ENCODE measurements at regions not wholly inside any gene's neighbourhood (a gene's known extent, or its start where the extent isn't known, plus 50 kb on each side); places are given as distances from the start of the nearest gene placed in this dataset.
A peak's percentile ranks its signal among the peaks of the same experiment; 100 is the strongest.
"Not testable (repeated sequence)": the region's sequence is repeated elsewhere in the genome, so short reads cannot be mapped to it uniquely, and the experiment has no call there.

DNA sequence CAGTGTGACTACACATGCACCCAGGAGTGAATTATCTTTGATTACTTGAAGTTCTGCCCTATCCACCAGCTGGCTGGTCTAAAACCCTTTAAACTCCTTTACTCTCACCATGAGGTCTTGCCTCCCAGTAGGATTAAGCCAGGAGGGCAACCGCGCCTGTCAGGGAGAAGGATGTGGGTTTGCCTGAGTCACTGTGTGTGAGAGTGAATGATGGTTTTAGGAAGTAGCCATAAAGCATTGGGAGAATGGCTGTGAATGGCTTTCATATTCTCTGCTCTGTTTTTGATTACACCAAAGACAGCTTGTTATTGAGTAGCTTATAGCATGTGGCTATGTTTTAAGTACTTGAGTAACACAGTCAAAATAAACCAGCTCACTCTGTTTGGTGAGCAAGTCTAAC lies 637.7 kb upstream of the TBL1XR1 start:
- no peak for DNase-seq

DNA sequence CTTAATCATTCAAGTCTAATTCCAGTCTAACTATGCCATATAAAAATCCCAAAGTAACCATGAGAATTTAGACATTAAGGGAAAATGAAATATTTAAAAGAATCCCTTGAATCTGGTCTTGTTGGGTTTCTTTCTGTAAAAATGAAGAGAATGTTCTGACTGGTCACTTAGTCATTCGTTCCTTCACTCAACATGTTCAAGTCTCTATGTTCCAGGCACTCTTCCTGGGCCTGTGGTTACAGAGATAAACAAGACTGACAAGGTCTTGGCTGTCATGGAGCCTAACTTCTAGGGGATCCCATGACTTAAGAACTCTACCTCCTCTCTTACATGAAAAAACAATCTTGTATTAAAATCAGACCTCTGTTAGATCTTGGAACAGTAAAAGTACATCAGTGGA lies 638.6 kb upstream of the TBL1XR1 start:
- DNase-seq, result no peak

DNA sequence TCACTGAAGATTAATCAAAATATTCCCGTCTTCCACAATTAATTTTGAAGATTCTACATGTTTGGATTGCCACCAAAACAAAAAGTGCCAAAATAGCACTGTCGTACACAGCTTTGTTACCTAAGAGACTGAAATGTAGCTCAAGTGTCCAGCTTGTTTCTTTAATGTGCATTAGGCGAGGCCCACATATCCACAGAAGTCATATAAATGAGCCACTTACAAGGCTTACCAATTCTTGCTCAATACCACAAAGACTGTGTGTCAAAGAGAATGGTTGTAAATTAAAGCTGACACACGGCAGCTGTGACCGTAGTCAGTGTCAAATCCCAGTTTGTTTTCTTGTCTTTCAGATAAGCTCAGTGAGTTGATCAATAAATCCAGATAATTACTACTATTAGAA lies 639.4 kb upstream of the TBL1XR1 start:
- DNase-seq, result no peak

DNA sequence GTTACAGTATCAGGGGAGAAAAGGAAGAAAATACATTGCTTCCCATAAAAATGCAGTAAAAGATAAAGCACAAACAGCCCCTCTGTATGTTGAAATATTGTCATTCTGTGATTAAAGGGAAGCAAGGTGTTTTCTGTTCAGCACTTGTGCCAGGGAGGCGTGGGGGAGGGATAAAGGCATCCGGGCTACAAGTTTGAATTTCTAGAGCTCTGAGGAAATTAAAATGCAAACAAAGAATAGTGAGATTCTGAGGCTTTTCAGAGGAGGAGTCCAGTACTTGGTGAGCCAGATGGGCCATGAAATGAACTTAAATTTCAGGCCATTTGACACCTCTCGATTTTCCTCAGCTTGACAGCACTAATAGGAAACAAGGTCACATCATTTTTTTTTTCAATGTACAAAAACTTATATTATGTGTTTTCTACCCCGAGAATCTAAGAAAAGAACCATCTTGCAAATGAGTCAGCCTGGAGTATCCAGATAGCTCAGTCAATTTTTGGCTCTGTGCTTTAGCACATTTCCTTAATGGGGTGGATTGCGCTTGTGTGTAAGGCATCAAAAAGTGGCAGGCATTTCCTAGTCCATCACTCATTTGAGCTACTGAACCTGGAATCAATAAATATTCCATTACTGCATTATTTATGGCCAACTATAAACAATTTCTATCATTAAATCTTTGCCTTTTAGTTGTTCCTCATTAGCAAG lies 640.8 kb upstream of the TBL1XR1 start:
- peak; percentile 37 for DNase-seq

DNA sequence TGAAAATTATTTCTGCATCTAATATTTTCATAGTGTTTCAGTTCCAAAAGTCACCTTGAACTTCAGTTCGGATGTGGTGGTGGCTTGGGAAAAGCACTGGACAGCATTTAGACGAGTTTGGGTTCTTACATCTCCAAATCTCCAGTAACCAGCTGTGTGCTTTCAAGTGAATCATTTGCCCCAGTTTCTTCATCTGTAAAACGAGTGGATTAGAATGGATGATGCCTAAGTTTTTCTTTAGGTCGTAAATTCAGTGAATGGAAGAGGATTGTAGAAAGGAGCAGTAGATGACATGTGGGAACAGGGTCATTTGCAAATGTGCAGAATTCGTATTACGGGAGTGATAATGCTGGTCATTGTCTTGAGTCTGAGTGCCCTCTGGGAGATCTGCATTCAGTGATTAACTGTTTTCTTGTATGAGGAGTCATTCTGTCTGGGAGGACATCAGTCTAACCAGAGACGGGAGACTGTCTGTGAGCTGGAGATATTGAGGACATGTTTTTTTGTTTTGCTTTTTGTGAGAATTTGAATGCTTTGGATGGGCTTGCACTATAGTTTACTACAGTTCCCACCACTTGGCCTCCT lies 641.6 kb upstream of the TBL1XR1 start:
- no peak for DNase-seq

DNA sequence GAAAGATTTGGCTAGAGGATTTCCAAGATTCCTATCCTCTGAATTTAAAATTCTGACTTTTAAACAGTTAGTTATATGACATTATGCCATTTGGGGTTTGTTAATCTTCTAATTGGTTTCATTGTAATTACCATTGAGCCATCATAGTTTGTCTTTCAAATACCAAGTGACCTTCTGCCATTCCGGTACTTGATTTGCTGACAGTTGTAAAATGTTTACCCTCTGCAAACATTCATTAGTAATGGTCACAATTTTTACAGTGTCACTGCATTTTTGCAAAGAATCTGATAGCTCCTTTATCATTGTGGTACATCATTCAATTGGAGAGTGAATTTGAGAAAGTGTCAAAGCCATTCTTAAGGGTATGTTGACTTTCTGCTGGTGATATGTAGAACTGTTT lies 645.0 kb upstream of the TBL1XR1 start:
- no peak for DNase-seq

DNA sequence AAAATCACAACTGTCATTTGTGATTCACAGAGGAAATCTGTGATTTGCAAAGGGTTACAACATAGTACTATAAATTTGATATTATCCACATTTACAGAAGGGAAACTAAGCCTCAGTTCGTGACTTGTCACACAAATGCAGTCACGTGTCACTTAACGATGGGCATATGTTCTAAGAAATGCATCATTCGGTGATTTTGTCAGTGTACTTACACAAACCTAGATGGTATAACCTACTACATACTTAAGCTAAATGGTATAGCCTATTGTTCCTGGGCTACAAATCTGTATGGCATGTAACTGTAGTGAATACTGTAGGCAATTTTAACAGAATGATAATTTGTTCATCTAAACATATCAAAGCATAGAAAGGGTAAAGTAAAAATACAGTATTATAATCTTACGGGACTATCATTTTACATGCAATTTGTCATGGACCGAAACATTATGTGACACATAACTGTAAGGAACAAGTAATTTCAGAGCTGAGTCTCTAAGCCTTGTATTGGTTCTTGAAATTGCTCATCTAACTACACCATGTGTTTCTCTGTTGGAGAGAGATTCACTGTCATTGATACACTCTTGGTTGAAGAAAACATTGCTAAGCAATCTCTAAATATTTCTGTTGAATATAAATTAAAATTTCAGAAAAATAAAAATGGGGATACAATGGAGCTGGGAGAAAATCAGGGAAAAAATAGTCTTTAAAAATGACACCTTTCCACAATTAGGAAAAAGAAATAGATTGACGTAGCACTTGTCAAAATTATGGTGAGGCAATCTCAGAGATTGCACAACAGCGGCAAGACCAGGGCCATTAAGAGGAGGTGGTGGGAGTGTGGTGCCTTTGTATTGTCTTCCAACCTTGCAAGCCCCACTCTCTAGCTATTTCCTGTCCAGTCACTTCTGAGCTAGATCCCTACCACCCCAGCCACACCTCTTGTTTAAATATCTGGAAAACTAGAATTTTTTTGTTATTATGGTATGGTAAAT lies 645.8 kb upstream of the TBL1XR1 start:
- DNase-seq, result no peak

DNA sequence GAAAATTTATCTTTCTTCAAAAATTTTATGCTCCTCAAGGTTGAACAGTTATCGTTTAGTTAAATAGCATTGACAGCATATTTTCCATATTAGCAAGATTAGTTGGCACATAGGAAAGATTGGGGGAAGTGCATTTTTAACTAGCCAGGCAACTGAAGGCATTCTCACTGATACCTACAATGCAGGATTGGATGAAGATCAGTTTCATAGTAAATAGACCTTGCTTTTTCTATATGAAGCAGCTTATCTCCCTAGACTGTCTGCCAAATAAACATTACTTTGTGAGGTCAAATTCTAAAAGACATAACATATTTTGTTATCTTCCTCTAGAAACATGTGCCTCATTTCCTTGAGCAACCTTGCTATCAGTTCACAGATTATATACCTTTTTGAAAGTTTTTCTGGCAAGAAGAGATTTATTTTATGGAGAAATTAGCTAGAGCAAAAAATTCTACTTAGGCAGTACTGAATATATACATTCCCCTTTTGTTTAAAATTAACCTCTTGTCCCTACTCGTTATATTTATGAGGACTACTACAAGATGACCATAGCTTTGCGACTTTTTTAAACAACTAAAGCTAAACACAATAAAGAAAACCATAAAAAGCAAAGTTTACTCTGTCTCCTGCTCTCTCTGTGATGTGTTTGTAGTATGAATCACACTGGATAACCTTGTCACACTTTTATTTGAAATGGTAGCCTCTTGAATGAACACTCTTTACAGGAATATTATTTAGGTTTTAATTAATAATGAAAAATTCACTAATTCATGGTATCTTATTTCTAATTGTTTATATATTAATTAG lies 654.9 kb upstream of the TBL1XR1 start:
- DNase-seq, result no peak

DNA sequence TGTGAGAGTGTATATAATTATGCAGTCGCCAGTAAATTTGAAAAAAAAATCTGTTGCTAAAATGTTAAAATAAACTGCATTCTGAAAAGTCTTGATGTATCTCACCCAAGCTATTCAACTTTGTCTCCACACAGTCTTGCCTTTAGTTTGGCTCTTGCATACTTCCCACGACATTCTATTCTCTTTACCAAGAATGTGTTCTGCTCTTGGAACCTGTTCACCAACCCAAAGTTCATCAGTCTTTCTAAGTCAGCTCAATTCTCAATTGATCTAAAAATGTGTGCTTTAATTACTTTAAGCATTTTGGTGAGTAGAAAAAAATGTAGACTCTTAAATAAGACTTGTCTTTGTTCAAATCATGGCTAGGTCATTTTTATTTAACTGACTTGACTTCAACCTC lies 657.7 kb upstream of the TBL1XR1 start:
- no peak for DNase-seq

DNA sequence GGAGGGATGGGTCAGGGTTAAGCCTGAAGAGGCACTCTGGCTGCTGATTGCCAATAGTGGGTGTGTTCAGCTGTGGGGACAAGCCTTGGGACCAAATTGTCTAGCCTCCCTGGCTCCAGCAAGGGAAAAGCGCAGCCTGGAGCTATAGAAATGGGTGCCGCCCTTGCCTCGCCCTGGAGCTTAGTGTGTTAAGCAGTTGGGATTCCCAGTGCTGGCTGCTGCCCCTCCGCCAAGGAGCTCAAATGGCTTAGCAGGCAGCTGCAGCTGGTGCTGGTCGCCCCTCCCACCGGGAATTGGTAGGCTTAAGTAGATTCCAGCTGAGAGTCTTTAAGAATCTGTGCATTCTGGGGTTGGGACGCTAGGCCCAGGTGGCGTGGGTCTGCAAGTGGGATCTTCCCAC lies 662.9 kb upstream of the TBL1XR1 start:
- no peak for DNase-seq

DNA sequence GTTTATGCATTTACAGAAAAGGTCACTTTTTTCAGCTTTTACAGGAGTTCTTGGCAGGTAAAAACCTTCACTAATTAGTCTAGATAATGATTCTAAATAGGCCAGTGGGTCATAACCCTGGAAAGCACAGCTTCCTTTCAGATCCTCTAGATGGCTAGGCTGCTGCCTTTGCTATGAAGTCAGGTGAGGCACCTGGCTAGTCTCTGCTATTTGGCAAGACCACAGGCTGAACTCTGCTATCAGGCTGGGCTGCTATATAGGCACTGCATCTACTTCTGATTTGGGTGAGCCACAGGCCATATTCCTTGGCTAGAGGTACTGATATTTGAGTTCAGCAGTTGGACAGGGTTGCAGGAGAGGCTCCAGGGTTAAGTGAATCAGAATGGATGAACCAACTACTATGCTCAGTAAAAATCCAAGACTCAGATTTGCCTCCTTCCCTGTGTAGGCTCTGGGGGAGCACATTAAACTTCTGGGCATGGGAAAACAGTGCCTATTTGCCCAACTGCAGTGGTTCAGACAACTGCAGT lies 665.7 kb upstream of the TBL1XR1 start:
- DNase-seq, result no peak

DNA sequence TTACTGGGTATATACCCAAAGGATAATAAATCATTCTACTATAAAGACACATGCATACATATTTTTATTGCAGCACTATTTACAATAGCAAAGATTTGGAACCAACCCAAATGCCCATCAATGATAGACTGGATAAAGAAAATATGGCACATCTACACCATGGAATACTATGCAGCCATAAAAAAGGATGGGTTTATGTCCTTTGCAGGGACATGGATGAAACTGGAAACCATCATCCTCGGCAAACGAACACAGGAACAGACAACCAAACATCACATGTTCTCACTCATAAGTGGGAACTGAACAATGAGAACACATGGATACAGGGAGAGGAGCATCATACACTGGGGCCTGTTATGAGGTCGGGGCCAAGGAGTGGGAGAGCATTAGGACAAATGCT lies 665.0 kb upstream of the KCNMB2 start:
- DNase-seq, result not testable (repeated sequence)

DNA sequence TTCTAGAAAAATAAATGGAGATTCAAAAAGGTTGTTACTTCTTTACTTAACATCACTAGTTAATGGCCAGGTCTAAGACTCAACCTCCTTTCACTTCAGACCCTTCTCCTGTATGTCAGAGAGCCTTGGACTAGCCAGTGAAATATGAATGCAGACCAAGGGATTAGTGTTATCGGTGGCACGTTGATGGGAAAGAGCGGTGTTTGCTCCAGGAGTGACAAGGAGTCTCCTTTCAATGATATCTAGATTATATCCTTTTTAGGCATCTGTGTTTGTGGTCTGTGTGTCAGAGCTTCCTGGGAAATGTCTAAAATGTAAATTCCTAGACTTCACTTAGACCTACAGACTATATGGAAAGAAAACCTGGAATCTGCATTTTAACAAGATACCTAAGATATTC lies 658.0 kb upstream of the KCNMB2 start:
- DNase-seq, result no peak

DNA sequence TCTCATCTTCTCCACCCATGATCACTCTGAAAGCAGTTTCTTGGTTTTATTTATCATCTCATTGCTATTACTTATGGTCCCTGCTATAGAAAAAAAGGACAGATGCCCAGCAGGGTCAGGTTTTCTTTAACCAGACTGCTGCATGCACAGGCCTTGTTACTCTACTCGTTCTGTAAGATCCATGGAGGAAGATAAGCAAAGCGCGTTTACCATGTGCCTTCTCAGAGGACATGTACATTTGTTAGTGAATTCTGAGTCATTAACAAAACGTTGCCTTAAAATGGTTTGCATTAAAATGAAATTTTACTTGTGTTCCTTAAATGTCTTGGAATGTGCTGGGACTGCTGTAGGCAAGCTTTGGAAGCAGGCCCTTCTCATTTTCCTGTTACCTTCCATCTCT lies 657.3 kb upstream of the KCNMB2 start:
- DNase-seq, result no peak

DNA sequence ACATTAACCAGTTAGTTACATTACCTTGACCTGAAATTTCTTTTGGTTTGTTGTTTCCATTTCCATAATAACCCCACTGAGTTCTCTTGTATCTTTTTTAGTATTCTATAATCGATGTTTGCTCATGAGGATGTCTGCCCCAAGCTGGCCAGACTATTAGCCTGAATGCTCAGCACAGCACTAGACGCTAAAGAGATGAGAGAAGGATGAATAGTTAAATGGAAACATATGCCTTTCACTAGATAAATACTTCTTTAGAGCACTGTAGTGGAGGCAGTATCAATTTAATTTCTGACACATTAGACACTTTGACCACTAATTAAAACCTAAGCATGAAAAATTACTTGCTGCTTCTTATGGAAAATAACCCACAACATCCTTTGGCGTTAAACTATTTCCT lies 654.9 kb upstream of the KCNMB2 start:
- no peak for DNase-seq

DNA sequence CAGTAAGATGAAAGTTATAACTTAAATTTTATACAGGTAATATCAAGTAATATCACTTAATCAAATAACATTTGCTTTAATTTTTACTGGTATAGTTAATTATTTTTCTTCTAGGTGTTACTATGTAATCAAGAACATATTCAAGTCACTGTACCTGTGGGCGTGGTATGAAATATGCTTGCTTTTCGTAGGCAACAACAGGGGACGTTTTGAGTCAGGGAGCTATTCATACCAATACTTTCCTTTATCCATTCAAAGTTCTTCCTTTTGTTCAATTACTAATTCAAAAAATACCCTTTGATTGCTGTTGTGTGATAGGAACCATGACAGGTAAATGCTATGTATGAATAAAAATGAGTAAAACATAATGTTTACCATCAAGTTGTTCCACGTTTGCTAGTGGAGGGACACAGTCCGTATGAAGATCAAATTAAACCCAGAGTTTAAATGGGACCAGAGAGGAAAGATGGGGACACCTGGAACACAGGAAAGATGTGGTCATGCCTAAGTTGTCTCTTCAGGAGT lies 654.0 kb upstream of the KCNMB2 start:
- DNase-seq, result no peak

DNA sequence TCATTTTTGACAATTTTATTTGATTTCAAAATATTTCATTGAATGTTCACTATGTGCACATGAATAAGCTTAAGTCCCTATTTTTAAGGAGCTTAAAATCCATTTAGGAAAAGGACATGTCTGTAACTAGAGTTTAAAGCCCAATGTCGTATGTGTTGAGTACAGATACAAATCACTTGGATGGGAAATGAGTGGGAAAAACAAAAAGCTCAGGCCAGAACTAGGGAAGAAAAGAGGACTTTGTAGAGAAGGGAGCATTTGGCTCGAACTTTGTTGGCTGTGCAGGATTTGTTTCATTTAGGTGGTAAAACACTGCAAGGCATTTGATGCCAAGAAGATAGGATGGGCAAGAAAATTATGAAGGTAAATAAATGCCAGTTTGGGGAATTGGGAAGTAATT lies 653.1 kb upstream of the KCNMB2 start:
- DNase-seq, result no peak

DNA sequence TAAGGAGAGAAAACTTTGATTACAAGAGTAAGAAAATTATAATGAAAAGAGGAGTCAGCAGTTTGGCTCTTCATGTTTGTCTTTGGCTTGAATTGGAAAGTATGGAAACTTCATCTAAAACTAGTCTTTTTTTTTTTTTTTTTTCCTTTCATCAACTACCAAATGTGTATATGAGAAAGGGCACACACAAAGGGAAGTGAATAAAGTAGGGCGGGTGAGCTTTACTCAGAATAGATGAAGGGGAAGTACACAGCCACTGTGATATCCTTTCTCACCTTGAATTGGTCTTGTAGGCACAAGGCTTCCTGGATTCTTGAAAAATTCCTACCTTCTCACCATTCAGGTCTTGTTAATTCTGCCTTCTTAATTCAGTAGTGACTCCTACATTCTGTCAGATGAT lies 652.3 kb upstream of the KCNMB2 start:
- no peak for DNase-seq

DNA sequence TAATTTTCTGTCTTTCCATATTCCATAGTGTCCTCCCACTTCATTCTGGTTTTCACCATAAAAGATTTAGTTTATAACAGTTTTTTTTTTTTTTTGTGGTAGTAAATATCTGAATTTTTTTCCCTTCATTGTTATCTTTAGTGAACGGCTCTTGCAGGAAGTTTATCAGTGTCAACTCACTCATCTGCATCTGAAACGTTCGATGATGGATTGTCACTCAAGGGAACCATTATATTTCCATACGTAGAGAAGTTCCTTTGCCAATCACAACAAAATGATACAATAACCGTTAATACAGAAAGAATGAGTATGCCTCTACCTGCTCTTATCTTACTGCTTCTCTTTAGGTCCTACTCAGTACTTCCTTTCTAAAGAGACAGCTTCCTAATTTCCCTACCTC lies 651.2 kb upstream of the KCNMB2 start:
- DNase-seq, result no peak

DNA sequence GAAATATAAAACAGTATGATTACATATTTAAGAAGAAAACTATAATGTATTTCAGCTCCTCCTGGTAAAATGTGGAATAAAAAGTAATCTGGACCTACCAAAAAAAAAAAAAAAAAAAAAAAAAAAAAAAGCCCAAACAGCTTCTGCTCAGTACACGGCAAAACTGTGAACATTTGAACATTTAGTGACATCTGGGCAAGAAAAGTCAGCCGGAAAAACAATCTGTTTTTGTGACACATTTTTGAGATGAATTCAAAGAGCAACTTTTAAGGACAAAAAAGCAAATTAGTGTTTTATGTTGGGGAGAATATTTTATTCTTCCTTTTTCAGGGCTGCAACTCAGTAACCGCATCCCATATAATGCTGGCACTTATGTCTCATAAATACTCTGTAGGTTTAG lies 649.7 kb upstream of the KCNMB2 start:
- no peak for DNase-seq

DNA sequence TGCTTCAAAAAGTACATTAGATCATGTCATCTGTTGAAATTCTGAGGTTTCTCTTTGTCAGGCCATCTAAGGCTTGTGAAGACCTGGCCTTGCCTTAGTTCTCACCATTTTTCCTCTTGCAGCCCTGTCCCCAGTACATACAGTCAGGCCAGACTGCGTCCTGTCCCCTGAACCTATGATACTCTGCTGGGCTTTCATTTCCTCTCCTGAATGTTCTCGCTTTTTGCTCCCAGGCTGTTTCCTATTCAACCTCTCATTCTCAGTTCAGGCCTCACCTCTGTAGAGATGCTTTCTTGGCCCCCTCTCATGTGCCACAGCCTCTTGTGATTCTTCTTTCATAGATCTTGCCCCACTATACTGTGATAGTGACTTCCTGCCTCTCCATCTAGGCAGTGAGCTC lies 648.8 kb upstream of the KCNMB2 start:
- DNase-seq, result no peak

DNA sequence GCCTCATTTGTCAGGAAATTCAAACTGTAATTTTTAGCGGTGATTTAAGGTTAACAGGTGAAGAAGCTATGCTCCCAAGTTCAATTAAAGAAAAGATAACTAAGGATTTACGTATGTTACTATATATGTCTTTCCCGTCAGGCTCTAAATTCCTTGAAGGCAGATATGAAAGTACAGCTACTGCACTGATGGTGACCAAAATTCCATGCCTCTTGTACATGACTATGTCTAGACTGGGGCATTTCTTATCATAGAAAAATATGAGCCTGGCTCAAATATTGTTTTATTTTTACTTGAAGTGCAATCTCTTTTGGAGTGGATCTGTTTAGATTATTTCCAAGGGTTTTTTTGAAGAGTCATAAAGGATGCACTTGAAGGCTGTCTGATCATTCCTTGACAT lies 647.1 kb upstream of the KCNMB2 start:
- DNase-seq, result no peak
